Left lung (tissue), 4 donors: ENCODE measurements at regions not wholly inside any gene's neighbourhood (a gene's known extent, or its start where the extent isn't known, plus 50 kb on each side); places are given as distances from the start of the nearest gene placed in this dataset.

Experiments used
- ATAC-seq: fragments of 200-7000 bp; cut with Tn5 transposase; one replicate; pipeline ENCODE4 v1.9.1; 2020; ENCODE audit warnings: moderate library complexity
- DNase-seq, 4 donors: peaks; one replicate each; pipeline ENCODE4 v3.0.0-alpha.2; 2013 to 2020
- H3K27ac ChIP-seq, 2 donors: fragments of 200-600 bp; sonication (generic) in 1 of 2; one replicate each; pipeline versions ENCODE4 v1.5.0 to v1.8.0; 2020 to 2021
- H3K27me3 ChIP-seq, 2 donors: fragments of 200-600 bp; sonication (generic) in 1 of 2; one replicate each; pipeline versions ENCODE4 v1.5.0 to v1.8.0; 2020 to 2021
- H3K36me3 ChIP-seq, 2 donors: fragments of 200-600 bp; sonication (generic) in 1 of 2; one replicate each; pipeline versions ENCODE4 v1.5.0 to v1.8.0; 2020 to 2021
- H3K4me1 ChIP-seq, 2 donors: fragments of 200-600 bp; one replicate each; pipeline ENCODE4 v1.8.0; 2021
- H3K4me3 ChIP-seq, 2 donors: fragments of 200-600 bp; sonication (generic) in 1 of 2; one replicate each; pipeline versions ENCODE4 v1.5.0 to v1.8.0; 2020 to 2021; ENCODE audit warnings: mild to moderate bottlenecking in 1 of 2
- H3K9me3 ChIP-seq, 2 donors: fragments of 200-600 bp; sonication (generic) in 1 of 2; one replicate each; pipeline versions ENCODE4 v1.5.0 to v1.8.0; 2020 to 2021
- CTCF ChIP-seq, 2 donors: fragments of 200-600 bp; sonication (generic) in 1 of 2; IDR thresholded peaks; one replicate each; pipeline versions ENCODE4 v1.5.0 to v1.8.0; 2021; ENCODE audit warnings: antibody characterized with exemption in 2 of 2
- intact Hi-C, 2 donors: fragments of 100-400 bp; cut with DNase I; formaldehyde crosslinking; loops; one replicate each; pipeline versions ENCODE4 v1.11.2 to v1.14.2; 2022
- donor health status: DM: no; HTN: yes; CAD: no.
- donor health status: DM: no; HTN: no; CAD: no.

GRCh38 chr12:127526925-127527324 lies 740.0 kb upstream of the TMEM132C start:
- intact Hi-C loops = no loop called here
- Histone ChIP-seq H3K27ac (no peak overlapping the region), H3K9me3 (no peaks in the 10 kb centered on the region), H3K27me3 (no peaks in the 10 kb centered on the region), H3K4me3 (no peak overlapping the region), H3K4me1 (no peaks in the 10 kb centered on the region), H3K36me3 (no peaks in the 10 kb centered on the region)
- DNase-seq (no peak), ATAC-seq (no peak)
- no peak for TF ChIP-seq CTCF (IDR thresholded peaks at IDR 0.05)

- Histone ChIP-seq H3K9me3 (no peaks in the 10 kb centered on the region), H3K36me3 (no peaks in the 10 kb centered on the region), H3K27me3 (no peaks in the 10 kb centered on the region), H3K4me1 (no peaks in the 10 kb centered on the region), H3K4me3 (no peak overlapping the region), H3K27ac (no peak overlapping the region)
- no peak for TF ChIP-seq CTCF (IDR thresholded peaks at IDR 0.05)
- ATAC-seq (no peak), DNase-seq (no peak)
- intact Hi-C loops = no loop called here
Observed at GRCh38 chr12:127528551-127528950, 738.4 kb upstream of the TMEM132C start.

GRCh38 chr12:127531542-127531941 lies 735.4 kb upstream of the TMEM132C start:
- H3K4me3 ChIP-seq = no peak overlapping the region
- H3K36me3 ChIP-seq = no peaks in the 10 kb centered on the region
- TF ChIP-seq CTCF (IDR thresholded peaks at IDR 0.05) = no peak
- peaks cover 0 to 5% of the 10 kb centered on the region in 2 donors for H3K9me3 ChIP-seq
- intact Hi-C loops = no loop called here
- H3K27ac ChIP-seq = no peak overlapping the region
- H3K4me1 ChIP-seq = no peaks in the 10 kb centered on the region
- no peak for DNase-seq
- H3K27me3 ChIP-seq = no peaks in the 10 kb centered on the region
- no peak for ATAC-seq

GRCh38 chr12:127533353-127533752 lies 733.6 kb upstream of the TMEM132C start:
- Histone ChIP-seq H3K36me3 (no peaks in the 10 kb centered on the region), H3K4me3 (no peak overlapping the region), H3K4me1 (no peaks in the 10 kb centered on the region), H3K27ac (no peak overlapping the region), H3K9me3 (peaks cover 0 to 5% of the 10 kb centered on the region in 2 donors), H3K27me3 (no peaks in the 10 kb centered on the region)
- DNase-seq = no peak
- intact Hi-C loops = no loop called here
- TF ChIP-seq CTCF (IDR thresholded peaks at IDR 0.05) = no peak
- no peak for ATAC-seq

GRCh38 chr12:127536833-127537428 lies 730.0 kb upstream of the TMEM132C start:
- no peak for TF ChIP-seq CTCF (IDR thresholded peaks at IDR 0.05)
- H3K4me3 ChIP-seq = no peak overlapping the region
- no peak for ATAC-seq
- H3K27ac ChIP-seq = no peak overlapping the region
- H3K27me3 ChIP-seq = no peaks in the 10 kb centered on the region
- intact Hi-C loops = no loop called here
- H3K36me3 ChIP-seq = no peaks in the 10 kb centered on the region
- DNase-seq = no peak
- H3K9me3 ChIP-seq = peaks cover 0 to 6% of the 10 kb centered on the region in 2 donors
- no peaks in the 10 kb centered on the region for H3K4me1 ChIP-seq
